ENCODE measurements at regions not wholly inside any gene's neighbourhood (a gene's known extent, or its start where the extent isn't known, plus 50 kb on each side); places are given as distances from the start of the nearest gene placed in this dataset.
"Not testable (repeated sequence)": the region's sequence is repeated elsewhere in the genome, so short reads cannot be mapped to it uniquely, and the experiment has no call there.

DNA sequence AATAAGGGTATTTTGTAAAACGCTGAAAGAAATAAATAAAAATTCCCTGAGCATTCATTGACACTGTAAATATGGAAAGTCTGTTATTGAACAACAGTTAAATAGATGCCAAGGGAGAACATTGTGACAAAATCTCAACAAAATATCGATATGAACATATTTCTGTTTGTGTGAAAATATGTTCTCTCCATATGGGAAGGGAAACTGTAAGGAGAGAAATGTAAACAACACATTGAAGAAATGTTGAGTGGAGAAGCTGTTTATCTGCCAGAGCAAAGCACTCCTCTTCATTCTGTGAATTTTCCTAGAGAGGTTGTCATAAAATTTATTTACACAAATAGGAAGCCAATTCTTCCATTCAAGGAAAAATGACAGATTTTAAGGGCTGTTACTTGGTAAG, 57.1 kb upstream of the EOMES start:
- DNase-seq: no peak

DNA sequence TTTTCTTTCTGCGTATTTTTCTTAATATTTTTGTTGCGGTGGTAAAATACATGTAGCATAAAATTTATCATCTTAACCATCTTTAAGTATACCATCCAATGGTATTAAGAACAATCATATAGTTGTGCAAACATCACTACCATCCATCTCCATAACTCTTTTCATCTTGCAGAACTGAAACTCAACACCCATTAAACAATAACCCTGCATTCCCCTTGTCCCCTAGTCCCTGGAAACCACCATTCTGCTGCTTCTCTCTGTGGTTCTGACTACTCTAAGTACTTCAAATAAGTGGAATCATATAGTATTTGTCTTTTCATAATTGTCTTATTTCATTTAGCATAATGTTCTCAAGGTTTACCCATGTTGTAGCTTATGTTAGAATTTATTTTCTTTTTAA, 67.3 kb upstream of the EOMES start:
- DNase-seq: no peak

DNA sequence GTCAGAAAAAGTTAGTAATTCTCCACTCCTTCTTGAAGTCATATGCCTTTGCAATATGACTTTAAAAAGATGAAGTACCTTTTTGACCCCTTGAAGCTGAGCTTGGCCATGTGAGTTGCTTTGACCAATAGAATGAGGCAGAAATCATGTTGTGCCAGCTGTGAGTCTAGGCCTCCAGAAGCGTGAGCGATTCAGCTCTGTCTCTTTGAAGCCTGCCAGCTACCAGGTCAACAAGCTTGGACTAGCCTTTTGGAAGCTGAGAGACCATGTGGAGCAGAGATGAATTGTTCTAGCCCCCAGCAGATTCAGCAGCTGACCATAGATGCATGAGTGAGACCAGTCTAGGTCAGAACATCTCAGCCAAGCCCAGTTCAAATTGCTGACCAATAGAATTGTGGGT, 69.8 kb upstream of the EOMES start:
- no peak for DNase-seq

DNA sequence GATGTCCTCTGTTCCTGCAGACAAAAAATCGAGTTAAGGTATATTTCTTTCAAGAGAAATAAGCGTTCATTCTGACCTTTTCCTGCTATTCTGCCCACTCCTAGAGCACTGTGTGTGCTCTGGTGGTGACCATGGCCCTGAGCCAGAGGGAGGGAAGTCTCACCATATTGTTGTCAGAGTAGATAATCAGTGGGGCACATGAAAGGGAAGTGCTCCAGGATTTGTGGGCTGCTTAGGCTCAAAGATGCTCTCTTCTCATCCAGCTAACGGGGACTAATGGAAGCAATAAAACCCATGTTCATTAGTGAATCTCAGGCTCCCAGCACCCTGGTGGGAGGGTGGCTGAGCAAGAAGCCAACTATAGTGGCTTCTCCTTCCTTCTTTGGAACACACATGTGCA, 70.7 kb upstream of the EOMES start:
- DNase-seq: no peak

DNA sequence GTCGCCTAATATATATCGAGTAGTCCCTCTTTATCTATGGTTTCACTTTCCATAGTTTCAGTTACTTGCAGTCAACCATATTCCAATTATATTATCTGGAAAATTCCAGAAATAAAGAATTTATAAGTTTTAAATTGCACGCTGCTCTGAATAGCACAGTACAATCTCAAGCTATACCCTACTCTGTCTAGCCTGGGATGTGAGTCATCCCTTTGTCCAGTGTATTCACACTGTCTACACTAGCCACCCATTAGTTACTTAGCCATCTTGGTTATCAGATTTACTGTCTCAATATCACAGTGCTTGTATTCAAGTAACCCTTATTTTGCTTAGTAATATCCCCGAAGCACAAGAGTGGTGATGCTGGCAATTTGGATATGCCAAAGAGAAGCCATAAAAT, 72.1 kb upstream of the EOMES start:
- no peak for DNase-seq

DNA sequence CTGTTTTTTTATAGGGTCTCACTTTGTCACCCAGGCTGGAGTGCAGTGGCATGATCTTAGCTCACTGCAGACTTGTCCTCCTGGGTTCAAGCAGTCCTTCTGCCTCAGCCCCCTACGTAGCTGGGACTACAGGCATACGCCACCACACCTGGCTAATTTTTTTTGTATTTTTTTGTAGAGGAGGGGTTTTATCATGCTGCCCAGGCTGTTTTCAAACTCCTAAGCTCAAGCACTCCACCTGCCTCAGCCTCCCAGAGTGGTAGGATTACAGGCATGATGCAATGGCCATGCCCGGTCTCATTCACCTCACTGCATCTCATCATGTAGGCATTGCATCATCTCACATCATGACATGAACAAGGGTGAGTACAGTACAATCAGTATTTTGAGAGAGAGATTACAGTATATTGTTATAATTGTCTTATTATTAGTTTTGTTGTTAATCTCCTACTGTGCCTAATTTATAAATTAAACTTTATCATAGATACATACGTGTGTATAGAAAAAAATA, 74.3 kb upstream of the EOMES start:
- no peak for DNase-seq

DNA sequence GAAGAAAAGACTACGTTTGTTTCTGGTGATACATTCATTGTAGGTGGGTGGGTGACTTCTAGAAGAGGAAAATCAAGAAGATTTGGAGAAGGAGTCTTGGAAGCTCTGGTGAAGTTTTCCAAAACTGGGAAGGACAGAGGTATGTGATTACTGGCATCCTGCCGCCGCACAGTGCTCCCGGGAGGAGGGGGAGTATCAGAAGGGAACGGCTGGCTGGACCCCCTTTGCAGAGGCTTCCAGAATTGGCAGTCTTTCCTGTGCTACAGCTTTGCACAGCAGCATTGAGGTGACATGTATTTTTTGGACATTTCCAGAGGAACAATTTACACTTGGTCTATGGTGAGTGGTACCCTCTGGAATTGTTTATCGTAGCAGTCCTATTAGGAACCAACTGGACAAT, 75.7 kb upstream of the EOMES start:
- no peak for DNase-seq

DNA sequence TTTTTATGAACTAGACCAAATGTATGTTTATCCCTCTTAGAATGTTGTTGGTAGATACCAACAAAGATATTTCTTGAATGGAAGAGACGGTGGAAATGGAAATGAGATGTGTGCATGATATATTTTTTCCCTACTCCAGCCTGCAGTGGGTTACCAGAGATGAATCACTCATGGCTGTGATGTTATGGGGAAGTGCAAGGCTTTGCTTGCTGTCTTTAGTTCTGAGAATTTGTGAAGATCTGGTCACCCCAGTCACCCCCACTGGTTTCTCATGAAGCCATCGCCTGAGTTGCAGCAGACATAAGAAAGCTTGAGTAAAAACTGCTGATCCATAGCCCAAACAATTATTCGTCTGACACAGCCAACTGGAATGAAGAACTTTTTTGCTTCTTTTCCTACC, 78.1 kb upstream of the EOMES start:
- DNase-seq: no peak

DNA sequence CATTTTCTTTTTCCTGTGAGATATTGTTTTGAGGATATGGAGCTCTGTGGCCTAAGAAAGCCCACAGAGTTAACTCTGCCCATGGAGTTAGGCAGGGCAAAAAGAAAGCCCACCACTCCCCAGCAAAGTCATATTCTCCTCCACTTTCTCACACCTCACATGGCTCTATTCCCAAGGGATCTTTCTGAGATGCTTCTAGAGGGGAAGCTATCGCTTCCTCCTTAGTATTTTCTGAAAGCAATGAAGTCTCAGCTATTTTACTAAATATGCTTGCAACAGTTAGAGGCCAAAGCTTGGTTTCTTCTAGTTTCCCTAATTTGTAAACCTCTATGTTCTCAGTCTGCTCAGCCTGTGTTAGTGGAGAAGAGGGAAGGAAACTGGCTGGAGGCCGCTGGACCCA, 80.3 kb upstream of the EOMES start:
- no peak for DNase-seq

DNA sequence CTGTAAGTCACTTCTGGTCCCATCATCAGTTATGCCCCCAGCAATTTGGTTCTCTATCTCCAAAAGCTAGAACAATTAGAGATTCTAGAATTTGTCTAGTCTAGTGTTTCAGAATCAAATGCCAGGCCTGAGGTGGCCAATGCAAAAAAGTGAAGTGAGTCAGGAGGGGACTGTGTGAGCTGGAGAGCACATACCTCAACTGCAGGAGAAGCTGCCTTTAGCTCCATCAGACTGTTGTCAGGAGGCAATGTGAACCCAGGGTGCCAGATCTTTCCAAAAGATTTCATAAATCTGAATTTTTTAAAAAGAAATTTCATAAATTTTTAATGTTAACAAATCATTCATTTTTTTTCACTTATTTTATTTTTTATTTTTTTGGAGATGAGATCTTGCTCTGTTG, 80.7 kb upstream of the EOMES start:
- DNase-seq: no peak

DNA sequence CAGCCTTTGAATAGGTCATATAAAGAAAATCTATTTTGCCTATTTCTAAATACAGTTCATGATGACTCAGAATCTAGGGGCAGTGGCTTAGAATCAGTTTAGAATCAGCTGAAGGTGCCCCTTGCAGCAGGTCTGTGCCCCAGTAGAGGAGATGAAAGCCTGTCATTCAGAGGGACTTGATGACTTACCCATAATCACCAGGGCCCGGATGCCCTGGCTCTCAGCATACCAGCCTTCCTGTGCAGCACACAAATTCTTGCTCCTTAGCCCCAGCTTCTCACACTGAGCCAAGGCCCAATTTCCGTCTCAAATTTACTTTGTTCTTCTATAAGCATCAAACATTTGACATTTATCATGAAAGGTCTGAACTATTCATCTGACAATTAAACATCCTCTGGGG, 83.2 kb upstream of the EOMES start:
- DNase-seq: no peak

DNA sequence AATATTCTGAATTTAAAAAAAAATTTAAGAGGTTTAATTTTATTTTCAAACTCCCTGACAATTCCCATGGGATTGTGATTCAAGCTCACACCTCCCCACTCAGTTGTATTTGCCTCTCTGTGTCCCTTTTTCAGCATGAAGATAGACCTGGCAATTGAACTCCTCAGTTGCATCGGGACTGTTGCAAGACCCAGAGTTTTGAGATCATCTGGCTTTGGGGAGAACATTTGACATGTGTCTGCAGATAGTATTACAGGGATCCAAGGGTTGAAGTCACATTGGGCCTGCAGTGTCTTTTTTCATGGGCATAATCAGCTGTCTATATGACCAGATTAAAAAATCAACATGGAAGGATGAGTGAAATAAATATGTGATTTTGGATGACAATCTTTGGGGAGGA, 91.1 kb upstream of the EOMES start:
- DNase-seq: no peak

DNA sequence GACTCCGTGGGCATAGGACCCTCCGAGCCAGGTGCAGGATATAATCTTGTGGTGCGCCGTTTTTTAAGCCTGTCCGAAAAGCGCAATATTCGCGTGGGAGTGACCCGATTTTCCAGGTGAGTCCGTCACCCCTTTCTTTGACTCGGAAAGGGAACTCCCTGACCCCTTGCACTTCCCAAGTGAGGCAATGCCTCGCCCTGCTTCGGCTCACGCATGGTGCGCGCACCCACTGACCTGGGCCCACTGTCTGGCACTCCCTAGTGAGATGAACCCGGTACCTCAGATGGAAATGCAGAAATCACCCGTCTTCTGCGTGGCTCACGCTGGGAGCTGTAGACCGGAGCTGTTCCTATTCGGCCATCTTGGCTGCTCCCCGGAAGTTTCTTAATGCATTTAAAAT, 99.5 kb upstream of the EOMES start:
- not testable (repeated sequence) for DNase-seq

DNA sequence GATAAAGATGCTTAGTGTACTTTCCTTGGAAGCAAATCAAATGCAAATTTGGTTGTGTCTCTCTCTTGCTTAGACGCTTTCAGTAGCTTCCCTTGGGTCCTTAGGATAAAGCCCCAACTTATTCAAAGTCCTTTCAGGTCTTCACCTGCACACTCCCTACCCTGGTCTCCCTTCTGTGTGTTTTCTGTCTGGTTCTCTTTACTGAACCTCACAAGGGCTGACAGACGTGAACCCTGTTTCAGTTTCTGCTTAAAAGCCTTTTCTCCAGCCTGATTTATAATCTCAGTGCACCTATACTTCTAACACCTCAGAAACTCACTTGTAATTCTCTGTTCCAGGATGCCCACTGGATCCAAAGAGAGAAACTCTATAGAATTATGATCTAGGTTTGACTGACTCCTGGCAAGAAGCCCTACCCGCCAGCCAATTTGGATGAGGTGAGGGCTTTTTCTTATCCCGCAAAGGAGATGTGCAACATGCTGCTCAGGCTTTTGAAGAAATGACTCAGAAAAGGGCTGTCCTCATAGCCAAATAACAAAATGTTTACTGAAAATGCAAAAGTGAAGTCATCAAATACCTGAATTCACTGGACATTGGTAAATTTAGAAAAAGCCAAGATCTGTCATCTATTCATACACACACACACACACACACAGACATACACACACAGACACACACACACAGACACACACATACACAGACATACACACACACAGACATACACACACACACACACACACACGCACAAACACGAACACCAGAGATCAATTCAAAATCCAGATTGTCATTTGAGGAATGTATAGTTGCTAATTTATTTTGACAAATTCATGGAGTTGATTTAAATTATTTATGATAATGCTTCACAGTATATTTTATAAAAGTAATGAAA, 102.4 kb upstream of the EOMES start:
- DNase-seq: no peak

DNA sequence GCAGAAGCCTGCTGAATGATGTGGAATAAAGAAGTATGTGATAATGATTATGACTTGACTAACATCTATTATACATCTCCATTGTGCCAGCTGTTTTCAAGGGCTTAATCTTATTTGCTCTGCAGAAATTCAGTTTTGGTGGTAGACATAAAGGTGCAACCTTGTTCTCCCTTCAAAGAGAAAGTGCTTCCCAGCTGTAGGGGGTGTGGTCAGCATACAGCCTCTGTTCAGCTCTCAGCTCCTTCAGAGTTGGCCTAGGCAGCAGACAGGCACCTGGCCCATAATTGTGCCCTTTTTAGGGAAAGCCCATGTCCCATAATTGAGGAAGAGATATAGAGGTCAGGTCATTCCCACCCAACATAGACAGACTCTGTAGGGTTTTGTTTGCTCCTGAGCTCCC, 104.3 kb upstream of the EOMES start:
- no peak for DNase-seq

DNA sequence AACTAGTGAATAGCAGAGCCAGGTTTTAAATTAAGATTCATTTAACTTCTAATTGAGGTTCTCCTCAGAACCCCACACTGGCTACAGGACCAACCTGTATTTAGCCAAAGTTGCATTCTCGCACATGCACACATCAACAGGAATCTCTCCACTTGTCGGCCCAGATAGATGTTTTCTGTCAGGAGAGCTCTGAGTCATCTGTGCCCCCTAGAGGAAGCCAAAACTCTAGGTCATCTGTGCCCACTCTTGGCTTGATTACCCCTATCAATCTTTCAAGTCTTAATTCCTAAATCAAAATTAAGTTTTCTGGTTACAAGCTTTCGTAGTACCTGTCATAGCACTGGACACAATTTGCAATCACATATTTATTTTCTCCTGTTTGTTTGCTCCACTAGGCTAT, 104.9 kb upstream of the EOMES start:
- DNase-seq: no peak

DNA sequence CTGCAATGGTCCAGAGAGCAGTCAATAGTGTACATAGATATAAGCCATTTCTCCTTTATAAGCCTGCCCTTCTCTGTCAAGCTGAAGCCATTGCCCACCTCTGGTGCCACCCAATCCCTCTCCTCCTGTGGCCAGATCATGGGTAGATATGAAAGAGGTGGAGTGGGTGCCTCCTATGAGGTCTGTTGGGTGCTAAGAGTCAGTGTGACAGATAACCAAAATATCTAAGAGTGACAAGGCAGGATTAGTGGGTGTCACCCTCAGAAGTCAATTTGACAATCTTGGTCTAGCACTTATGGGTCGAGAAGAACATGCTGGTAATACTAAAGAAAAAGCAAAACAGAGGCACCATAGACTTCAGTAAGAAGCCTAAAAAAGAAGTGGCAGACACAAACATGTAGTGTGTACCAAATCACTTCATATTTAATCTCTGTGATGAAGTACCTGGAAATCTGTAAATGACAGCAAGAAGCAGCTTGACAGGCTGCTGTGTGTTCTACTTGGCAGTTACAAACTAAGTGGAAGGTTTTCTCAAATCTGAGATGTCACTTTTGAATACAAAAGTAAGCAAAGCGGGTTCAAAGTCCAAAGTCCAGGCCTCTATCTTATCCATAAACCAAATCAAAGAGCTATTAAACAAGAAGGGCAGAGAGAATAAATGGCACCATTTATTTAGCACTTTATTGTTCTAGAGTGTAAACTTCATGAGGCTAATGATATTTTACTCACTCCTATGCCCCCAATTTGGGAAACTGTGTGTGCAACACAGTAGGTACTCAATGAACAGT, 118.9 kb upstream of the EOMES start:
- DNase-seq: no peak

DNA sequence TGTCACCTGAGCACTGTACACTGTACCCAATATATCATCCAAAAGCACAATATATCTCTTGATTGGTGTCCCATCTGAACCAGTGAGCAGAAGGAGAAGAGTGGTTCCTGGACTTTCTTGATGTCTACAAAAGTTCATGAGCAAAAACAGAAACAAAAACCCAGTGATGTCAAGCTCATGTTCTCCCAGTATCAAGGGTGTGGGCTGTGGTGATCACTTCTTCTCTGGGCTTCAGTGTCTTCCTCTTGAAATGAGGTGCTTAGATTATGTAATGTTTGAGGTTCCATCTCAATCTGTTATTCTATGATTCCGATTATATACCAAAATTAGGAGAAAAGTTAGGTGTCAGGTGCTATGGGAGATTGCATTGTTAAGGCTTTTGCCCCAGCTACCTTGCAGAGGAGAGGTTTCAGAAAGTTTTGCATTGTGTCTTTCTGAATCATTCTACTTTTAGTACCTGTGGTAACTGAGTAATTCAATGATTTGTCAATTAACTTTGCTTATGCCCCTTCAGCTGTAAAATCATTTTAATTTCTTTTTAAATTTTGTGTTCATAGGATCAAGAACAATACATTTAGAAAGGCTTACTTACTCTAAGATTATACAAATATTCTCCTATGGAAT, 122.0 kb upstream of the EOMES start:
- no peak for DNase-seq

DNA sequence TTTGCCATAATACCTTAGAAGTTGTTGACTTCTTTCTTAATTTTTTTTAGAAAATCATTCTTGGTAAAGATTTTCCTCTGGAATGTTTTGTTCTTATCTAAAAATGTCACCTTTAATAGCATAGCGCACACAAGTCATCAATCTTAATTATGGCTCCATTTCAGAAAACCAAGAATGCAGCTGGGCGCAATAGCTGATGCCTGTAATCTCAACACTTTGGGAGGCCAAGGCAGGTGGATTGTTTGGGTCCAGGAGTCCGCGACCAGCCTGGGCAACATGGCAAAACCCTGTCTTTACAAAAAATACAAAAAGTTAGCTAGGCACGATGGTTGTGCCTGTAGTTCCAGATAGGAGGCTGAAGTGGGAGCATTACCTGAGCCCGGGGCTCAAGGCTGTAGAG, 125.6 kb upstream of the EOMES start:
- no peak for DNase-seq

DNA sequence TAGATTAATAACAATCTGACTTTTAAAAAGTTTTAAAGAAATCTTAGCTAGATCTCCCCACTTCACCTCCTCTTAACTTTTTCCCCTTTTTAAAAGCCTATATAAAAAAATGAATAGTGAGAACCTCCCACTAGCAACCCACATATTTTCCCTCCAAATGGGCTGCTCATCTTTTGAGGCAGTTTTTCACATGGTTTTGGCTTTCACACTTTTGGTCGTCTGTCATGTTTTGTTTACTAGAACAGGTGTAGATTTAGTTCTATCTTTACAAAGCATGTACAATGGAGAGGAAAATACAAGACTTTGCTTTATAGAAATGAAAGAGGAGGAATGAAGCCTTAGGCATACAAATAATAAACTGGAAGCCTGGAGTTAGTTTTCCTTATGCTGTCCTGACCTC, 126.7 kb upstream of the EOMES start:
- no peak for DNase-seq

DNA sequence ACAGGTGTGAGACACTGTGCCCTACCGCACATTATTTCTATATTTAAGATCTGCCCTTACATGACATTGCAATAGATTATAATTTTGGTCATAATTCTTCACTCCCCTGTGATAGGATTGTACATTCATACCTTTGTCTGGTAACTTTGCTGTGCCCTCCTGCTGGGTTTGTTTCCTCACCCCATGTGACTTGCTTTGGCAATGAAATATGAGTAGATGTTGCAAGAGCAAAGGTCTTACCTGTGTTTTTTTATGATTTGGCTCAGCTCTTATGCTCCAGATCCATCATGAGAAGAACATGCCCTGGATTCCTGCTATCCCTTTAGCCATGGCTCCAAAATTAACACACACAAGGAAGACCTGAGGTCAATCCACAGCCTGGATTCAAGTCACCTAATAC, 137.7 kb upstream of the EOMES start:
- no peak for DNase-seq

DNA sequence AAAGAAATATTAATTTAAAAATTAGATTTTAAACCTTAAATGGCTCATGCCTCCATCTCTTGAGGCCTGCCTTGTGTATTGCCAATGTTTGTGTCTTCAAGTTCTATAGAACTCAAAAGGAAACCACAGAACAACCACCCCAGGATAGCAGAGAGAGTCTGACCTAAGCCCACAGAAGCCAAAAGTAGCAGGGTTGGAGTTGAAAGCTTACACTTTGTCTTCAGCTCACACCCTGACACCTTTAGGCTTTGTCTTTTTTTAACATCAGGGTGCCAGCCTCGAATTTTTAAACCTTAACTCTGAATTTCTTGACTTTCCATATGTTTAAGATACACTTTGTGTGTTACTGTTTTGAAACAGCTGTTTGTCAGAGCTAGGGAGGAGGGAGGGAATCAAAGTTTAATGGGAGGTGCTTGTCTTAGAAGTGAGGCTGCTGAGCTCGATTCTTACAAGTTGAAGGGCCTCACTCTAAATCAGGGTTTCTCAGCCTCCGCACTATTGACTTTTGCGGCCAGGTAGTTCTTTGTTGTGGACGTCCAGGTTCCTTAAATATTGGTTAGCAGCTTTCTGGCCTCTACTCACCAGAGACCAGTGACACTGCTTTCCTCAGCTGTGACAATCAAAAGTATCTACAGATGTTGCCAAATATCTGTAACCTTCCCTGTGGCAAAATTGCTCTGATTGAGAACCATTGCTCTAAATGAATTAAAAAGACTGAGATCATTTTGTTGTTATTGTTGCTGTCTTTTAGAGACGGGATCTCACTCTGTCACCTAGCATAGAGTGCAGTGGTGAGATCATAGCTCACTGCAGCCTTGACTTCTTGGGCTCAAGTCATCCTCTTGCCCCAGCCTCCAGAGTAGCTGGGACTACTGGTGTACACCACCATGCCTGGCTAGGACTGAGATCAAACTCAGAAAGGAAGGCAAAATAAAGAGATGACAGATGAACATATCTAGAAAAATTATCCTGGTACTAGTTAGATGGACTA, 139.2 kb upstream of the EOMES start:
- no peak for DNase-seq

DNA sequence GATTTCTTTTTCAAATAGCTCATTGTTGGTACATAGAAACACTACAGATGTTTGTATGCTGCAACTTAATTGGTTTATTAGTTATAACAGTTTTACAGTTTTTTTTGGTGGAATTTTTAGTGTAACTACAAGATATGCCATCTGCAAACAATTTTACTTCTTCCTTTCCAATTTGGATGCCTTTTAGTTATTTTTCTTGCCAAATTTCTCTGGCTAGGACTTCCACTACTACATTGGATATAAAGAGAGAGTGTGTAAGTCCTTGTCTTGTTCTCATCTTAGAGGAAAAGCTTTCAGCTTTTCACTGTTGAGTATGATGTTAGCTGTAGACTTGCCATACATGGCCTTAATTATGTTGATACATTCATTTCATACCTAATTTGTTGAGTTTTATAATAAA, 143.6 kb upstream of the EOMES start:
- DNase-seq: no peak
